Rectal smooth muscle tissue (tissue), 1 donor: ENCODE measurements at regions not wholly inside any gene's neighbourhood (a gene's known extent, or its start where the extent isn't known, plus 50 kb on each side); places are given as distances from the start of the nearest gene placed in this dataset.

Experiments used
- H3K27ac ChIP-seq: one replicate; pipeline ENCODE4 v1.7.0; 2013; ENCODE audit warnings: low read depth, low read length, inconsistent platforms
- H3K27me3 ChIP-seq: one replicate; pipeline ENCODE4 v1.7.0; 2013; ENCODE audit warnings: low read length; ENCODE audit not compliant: control insufficient read depth, insufficient read depth
- H3K36me3 ChIP-seq: one replicate; pipeline ENCODE4 v1.7.0; 2013; ENCODE audit warnings: low read length; ENCODE audit not compliant: control insufficient read depth, insufficient read depth
- H3K4me1 ChIP-seq: one replicate; pipeline ENCODE4 v1.7.0; 2013; ENCODE audit warnings: low read length; ENCODE audit not compliant: control insufficient read depth, insufficient read depth
- H3K4me3 ChIP-seq: one replicate; pipeline ENCODE4 v1.7.0; 2013; ENCODE audit warnings: low read length
- H3K9ac ChIP-seq: one replicate; pipeline ENCODE4 v1.7.0; 2013; ENCODE audit warnings: low read length

- H3K4me3 ChIP-seq = no peak overlapping the region
- no peak overlapping the region for H3K9ac ChIP-seq
- H3K27ac ChIP-seq = no peak overlapping the region
- no peaks in the 10 kb centered on the region for H3K36me3 ChIP-seq
- no peaks in the 10 kb centered on the region for H3K4me1 ChIP-seq
- H3K27me3 ChIP-seq = no peaks in the 10 kb centered on the region
These were observed 988.5 kb downstream of the UQCRFS1 start for GRCh38 chr19:28224441-28224840.

GRCh38 chr19:28221736-28222135 is 991.2 kb downstream of the UQCRFS1 start:
- Histone ChIP-seq H3K4me3 (no peak overlapping the region), H3K27ac (no peak overlapping the region), H3K9ac (no peak overlapping the region), H3K27me3 (no peaks in the 10 kb centered on the region), H3K4me1 (no peaks in the 10 kb centered on the region), H3K36me3 (no peaks in the 10 kb centered on the region)

- no peak overlapping the region for H3K4me3 ChIP-seq
- H3K36me3 ChIP-seq = no peaks in the 10 kb centered on the region
- H3K4me1 ChIP-seq = no peaks in the 10 kb centered on the region
- H3K27me3 ChIP-seq = no peaks in the 10 kb centered on the region
- H3K27ac ChIP-seq = no peak overlapping the region
- H3K9ac ChIP-seq = no peak overlapping the region
These were observed 994.2 kb downstream of the UQCRFS1 start for GRCh38 chr19:28218728-28219127.

GRCh38 chr19:28217022-28217421 is 995.9 kb downstream of the UQCRFS1 start:
- no peak overlapping the region for H3K4me3 ChIP-seq
- H3K36me3 ChIP-seq = no peaks in the 10 kb centered on the region
- no peak overlapping the region for H3K9ac ChIP-seq
- H3K27me3 ChIP-seq = no peaks in the 10 kb centered on the region
- H3K27ac ChIP-seq = no peak overlapping the region
- H3K4me1 ChIP-seq = no peaks in the 10 kb centered on the region

GRCh38 chr19:28213470-28214082 is 999.4 kb downstream of the UQCRFS1 start:
- Histone ChIP-seq H3K36me3 (no peaks in the 10 kb centered on the region), H3K27me3 (no peaks in the 10 kb centered on the region), H3K4me3 (no peak overlapping the region), H3K9ac (no peak overlapping the region), H3K27ac (no peak overlapping the region), H3K4me1 (no peaks in the 10 kb centered on the region)

GRCh38 chr19:28210886-28211285 is 1002.1 kb downstream of the UQCRFS1 start:
- Histone ChIP-seq H3K4me3 (no peak overlapping the region), H3K36me3 (no peaks in the 10 kb centered on the region), H3K27ac (no peak overlapping the region), H3K9ac (no peak overlapping the region), H3K27me3 (no peaks in the 10 kb centered on the region), H3K4me1 (no peaks in the 10 kb centered on the region)

- Histone ChIP-seq H3K4me3 (no peak overlapping the region), H3K27ac (no peak overlapping the region), H3K9ac (no peak overlapping the region), H3K36me3 (no peaks in the 10 kb centered on the region), H3K27me3 (no peaks in the 10 kb centered on the region), H3K4me1 (no peaks in the 10 kb centered on the region)
These were observed 1004.2 kb downstream of the UQCRFS1 start for GRCh38 chr19:28208745-28209144.

GRCh38 chr19:28207244-28207643 is 1005.7 kb downstream of the UQCRFS1 start:
- Histone ChIP-seq H3K36me3 (no peaks in the 10 kb centered on the region), H3K9ac (no peak overlapping the region), H3K27me3 (no peaks in the 10 kb centered on the region), H3K4me3 (no peak overlapping the region), H3K4me1 (no peaks in the 10 kb centered on the region), H3K27ac (no peak overlapping the region)

GRCh38 chr19:28201462-28201943 is 1011.4 kb downstream of the UQCRFS1 start:
- no peak overlapping the region for H3K27ac ChIP-seq
- no peaks in the 10 kb centered on the region for H3K27me3 ChIP-seq
- no peak overlapping the region for H3K4me3 ChIP-seq
- no peaks in the 10 kb centered on the region for H3K4me1 ChIP-seq
- H3K36me3 ChIP-seq = no peaks in the 10 kb centered on the region
- H3K9ac ChIP-seq = no peak overlapping the region

- no peaks in the 10 kb centered on the region for H3K36me3 ChIP-seq
These were observed 1013.6 kb downstream of the UQCRFS1 start for GRCh38 chr19:28199323-28199722.

GRCh38 chr19:28196961-28197360 is 1016.0 kb downstream of the UQCRFS1 start:
- Histone ChIP-seq H3K36me3 (no peaks in the 10 kb centered on the region), H3K9ac (no peak overlapping the region), H3K4me1 (no peaks in the 10 kb centered on the region), H3K27ac (no peak overlapping the region), H3K4me3 (no peak overlapping the region), H3K27me3 (no peaks in the 10 kb centered on the region)

More at GRCh38 chr19:28199323-28199722, 1013.6 kb downstream of the UQCRFS1 start:
- Histone ChIP-seq H3K4me1 (no peaks in the 10 kb centered on the region), H3K27me3 (no peaks in the 10 kb centered on the region), H3K9ac (no peak overlapping the region), H3K27ac (no peak overlapping the region), H3K4me3 (no peak overlapping the region)

GRCh38 chr19:28196101-28196500 is 1016.9 kb downstream of the UQCRFS1 start:
- Histone ChIP-seq H3K4me3 (no peak overlapping the region), H3K4me1 (no peaks in the 10 kb centered on the region)

GRCh38 chr19:28185646-28186045 is 1027.3 kb downstream of the UQCRFS1 start:
- Histone ChIP-seq H3K4me3 (no peak overlapping the region), H3K36me3 (no peaks in the 10 kb centered on the region), H3K4me1 (no peaks in the 10 kb centered on the region), H3K27me3 (no peaks in the 10 kb centered on the region), H3K9ac (no peak overlapping the region), H3K27ac (no peak overlapping the region)

More at GRCh38 chr19:28196101-28196500, 1016.9 kb downstream of the UQCRFS1 start:
- H3K9ac ChIP-seq = no peak overlapping the region
- no peaks in the 10 kb centered on the region for H3K27me3 ChIP-seq
- H3K36me3 ChIP-seq = no peaks in the 10 kb centered on the region
- no peak overlapping the region for H3K27ac ChIP-seq
